ENCODE measurements at regions not wholly inside any gene's neighbourhood (a gene's known extent, or its start where the extent isn't known, plus 50 kb on each side); places are given as distances from the start of the nearest gene placed in this dataset.

DNA sequence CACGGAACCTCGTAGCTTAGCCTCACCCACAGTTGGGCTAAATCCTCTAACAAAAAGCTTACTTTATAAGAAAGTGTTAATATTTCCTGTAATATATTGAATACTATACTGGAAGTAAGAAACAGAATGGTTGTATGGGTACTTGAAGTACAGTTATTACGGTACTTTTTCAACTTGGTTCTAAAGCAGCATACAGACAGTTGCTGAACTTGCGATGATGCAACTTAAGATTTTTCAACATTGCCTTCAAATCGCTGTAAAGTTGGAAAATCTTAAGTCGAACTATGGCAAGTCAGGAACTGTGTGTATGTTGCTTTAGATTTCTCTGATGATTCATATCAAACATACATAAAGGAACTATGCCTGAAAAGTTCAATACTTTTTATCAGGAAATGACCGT is 204.4 kb upstream of the C2CD4B start:
- TF ChIP-seq, protein P1, sequence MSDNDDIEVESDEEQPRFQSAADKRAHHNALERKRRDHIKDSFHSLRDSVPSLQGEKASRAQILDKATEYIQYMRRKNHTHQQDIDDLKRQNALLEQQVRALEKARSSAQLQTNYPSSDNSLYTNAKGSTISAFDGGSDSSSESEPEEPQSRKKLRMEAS (IDR thresholded peaks at IDR 0.05), result no peak
- TF ChIP-seq CEBPB (IDR thresholded peaks at IDR 0.05) (no peak), TCF12 (IDR thresholded peaks at IDR 0.05; ENCODE audit: low read depth) (no peak), EGR1 (IDR thresholded peaks at IDR 0.05) (no peak), RAD21 (IDR thresholded peaks at IDR 0.05; ENCODE audit: low read depth) (no peak), EP300 (IDR thresholded peaks at IDR 0.05; ENCODE audit: borderline replicate concordance) (no peak), TAF1 (IDR thresholded peaks at IDR 0.05; ENCODE audit: low read depth) (no peak), NFIC (IDR thresholded peaks at IDR 0.05) (no peak), YY1 (IDR thresholded peaks at IDR 0.05; ENCODE audit: low read depth) (no peak), TEAD4 (IDR thresholded peaks at IDR 0.05) (no peak), CREB1 (IDR thresholded peaks at IDR 0.05; ENCODE audit: low read depth) (no peak), REST (IDR thresholded peaks at IDR 0.05; ENCODE audit: low read depth) (no peak), ZBTB7A (IDR thresholded peaks at IDR 0.05; ENCODE audit: low read depth) (no peak)
- TF ChIP-seq, protein P2, sequence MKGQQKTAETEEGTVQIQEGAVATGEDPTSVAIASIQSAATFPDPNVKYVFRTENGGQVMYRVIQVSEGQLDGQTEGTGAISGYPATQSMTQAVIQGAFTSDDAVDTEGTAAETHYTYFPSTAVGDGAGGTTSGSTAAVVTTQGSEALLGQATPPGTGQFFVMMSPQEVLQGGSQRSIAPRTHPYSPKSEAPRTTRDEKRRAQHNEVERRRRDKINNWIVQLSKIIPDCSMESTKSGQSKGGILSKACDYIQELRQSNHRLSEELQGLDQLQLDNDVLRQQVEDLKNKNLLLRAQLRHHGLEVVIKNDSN (IDR thresholded peaks at IDR 0.05), result no peak
